Hematopoietic multipotent progenitor cell treated with erythropoietin and hydrocortisone succinate and interleukin-3 and kit ligand, for 15 days (in vitro differentiated cells): ENCODE measurements at regions not wholly inside any gene's neighbourhood (a gene's known extent, or its start where the extent isn't known, plus 50 kb on each side); places are given as distances from the start of the nearest gene placed in this dataset.

Source experiments
- DNase-seq: peaks from one replicate; pipeline ENCODE4 v3.0.0-alpha.2; 2015; ENCODE audit warnings: low spot score

DNA sequence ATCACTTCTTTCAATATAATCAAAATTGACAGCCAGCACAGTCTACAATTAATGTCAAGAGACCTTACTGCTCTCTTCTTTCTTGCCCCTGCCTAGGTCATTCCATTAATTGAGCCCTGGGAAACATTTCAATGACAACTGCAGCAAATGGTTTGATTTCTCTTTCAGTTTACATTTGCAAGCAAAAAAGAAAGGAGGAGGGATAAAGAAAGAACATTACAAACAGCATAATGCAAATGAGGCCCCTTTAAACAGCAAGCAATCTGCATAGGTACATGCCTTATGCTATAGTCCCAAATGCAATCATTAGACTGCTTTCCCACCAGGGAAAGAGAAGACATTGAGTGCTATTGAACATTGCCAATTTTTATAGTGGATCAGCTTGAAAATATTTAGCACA is 655.0 kb upstream of the CDH2 start:
- no peak for DNase-seq

DNA sequence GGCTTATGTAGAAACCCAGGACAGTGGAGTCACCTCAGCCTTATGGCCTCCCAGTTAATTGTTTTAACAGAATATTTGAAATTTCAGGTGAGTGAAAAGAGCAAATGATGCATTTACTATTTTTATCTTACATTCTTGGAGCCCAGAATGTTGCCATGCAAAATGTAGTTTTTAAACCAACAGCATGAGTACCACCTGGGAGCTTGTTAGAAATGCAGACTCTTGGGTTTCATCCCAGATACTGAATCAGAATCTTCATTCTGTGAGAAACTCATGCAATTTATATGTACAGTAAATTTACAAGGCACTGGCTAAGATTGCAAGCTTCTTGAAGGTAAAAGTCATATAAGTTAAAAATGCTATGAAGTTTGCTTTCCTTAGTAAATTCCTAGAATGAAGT is 654.5 kb upstream of the CDH2 start:
- DNase-seq = no peak

DNA sequence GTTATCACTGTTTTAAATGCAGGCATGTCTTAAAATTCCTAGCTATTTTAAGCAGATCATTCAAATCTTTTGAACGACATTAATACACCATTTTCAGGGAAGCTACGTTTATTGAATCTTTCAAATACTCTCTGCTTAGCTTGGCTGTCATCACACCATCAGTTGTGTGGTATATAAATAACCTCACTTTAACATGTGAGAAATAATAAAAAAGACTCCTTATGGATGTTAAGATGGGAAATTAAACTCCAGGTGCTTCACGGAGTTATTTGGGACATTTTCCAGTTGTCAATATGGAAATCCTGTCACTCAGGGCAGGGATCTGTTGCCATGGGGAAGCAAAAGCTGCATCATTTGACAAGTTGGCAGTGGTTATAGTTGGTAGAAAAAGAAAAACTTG is 649.2 kb upstream of the CDH2 start:
- no peak for DNase-seq

DNA sequence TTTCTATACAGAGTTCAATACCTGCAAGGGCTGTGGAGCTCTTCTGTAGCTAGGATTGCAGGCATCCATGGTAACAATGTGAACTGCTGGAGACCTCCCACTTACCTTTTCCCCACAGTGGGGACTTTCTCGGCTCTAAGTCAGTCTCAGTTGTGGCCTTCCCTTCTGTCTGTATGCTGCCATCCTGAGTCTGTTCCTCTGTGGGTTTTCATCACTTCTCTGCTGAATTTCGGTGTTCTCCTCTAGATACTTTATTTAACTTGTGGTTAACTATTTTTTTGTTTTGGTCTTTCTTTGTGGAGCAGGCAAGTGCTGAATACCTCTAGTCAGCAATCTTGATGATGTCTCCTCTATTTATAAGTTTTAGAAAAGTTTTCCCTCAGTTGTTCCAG is 647.2 kb upstream of the CDH2 start:
- DNase-seq = no peak

DNA sequence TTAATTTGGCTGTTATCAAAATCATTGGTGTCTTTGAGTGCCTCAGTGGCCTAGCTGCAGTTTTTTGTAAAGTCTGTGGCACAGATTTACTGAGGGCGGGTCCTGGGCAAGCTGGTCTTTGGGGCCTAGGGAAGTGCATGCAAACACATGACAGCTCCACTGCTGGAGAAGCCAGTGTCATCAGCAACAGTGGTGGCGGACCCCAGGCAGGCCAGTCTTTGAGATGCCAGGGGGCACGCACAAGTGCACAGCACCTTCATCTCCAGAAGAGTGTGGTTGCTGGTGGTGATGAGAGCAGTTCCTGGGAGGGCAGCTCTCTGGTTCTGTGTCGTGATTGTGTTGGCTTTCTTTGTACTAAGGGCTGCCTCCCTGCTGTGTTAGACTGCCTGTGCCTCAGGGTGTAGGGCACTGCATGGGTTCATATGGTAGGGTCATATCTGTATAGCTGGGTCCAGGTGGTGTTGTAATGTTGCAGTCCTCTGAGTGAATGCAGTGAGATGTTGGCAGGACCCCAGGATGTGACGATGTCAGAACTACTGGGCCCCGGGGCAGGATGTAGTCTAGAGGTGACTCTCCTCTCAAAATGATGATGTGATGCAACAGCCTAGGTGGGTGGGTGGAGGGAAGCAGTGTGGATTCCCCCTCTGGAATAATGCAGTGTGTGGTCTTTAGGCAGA is 646.7 kb upstream of the CDH2 start:
- DNase-seq = no peak

DNA sequence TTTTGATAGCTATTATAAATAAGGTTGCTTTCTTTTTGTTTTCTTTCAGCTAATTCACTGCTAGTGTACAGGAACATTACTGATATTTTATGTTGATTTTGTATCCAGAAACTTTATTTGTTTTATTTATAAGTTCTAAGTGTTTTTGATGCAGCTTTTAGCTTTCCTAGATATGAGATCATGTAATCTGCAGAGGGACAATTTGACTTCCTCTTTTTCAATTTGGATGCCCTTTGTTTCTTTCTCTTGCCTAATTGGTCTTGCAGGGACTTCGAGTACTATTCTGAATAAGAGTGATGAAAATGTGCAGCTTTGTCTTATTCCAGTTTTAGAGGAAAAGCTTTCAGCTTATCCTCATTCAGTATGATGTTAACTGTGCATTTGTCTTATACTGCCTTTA is 643.4 kb upstream of the CDH2 start:
- DNase-seq = no peak

DNA sequence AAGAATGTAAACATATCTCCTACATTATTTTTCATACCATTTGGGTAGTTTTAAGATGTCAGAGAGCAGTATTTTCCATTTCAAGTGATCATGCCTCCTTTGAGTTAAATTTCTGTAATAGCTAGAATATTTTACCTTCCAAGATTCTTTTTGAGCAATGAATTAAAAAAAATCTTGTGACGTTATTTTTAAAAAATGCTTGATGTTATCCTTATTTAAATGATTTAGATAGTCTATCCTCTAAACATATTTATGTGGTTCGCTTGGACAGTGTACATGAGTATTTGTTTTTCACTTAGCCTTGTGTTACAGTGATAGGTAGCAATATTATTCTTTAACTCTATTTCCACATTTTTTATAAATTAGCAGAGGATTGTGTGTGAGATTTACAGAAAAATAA is 639.2 kb upstream of the CDH2 start:
- DNase-seq = no peak

DNA sequence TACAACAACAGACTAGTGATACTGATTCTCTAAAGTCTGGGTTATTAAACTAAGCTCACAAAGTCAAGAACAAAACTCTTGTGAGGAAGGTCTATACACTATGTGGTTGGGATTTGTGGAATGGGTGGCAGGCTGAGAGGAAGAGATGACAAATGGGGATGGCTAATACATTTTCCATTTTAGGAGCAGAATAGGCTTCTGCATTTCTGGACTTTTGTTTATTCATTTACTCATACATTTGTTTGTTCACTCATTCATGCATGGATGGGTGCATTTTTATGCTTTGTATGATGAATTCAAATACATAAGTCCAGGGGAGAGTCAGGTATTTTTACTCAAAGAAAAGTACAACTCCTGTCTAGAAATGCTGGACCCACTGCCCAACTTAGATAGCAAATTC is 637.4 kb upstream of the CDH2 start:
- no peak for DNase-seq

DNA sequence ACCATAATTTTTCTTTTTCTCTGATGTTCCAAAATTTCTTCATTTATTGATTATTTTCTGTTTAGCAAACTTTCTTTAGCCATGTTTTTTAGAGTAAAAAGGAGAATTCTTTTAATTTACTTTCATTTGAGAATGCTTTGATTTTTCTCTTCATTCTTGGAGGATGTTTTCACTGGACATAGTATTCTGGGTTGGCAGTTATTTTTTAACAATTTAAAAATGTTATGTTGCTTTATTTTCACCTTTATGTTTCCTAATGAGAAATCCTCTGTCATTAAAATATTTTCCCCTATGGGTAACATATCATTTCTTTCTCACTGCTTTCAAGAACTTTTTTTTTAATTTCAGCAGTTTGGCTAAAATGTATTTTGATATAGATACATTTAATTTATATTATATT is 631.4 kb upstream of the CDH2 start:
- no peak for DNase-seq

DNA sequence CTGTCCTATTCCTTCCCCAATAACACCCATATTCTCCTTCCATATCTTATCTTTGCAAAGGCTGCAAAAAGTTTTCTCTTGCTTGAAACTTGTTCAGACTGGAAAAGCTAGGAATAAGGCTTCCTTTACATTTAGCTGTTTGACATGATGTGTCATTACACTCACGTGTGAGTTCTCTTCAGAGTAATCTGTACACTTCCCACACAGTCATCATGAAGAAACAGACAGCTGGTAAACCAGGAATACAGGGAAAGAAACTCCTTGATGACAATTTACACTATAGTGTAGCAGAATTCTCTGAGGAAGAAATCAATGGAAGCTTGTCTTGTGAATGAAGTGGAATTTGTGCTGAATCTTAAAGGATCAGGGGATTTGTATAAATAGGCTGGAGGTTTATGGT is 628.6 kb upstream of the CDH2 start:
- DNase-seq = no peak

DNA sequence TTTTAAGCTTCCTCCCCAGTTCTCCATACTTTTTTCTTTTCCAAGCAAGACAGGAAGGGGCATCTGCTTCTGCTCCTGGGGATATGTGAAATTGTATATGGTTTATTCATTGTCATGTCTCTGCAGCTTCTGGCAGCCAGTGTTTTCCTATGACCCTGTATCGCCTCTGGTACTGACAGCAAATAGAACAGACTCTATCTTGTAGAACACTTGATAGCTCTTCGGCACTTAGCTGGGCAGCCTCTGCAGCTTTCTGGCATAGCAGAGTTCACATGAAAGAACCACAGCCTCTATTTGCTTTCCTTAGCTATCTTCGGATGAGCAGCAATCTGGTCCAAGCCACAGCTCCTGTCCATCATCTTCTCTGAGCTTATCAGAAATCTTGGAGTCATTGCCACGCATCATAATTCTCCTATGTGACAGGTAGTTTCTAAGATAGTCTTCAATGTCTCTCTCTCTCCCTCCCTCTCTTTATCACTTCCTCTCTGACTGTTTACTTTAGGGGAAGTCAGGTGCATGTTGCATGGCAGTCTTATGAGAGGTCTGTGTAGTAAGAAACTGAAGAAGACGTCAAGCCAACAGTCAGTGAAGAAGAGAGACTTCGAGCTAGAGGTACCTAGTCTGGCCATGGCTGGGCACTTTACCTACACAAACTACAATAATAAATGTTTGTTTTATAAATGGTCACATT is 627.7 kb upstream of the CDH2 start:
- no peak for DNase-seq

DNA sequence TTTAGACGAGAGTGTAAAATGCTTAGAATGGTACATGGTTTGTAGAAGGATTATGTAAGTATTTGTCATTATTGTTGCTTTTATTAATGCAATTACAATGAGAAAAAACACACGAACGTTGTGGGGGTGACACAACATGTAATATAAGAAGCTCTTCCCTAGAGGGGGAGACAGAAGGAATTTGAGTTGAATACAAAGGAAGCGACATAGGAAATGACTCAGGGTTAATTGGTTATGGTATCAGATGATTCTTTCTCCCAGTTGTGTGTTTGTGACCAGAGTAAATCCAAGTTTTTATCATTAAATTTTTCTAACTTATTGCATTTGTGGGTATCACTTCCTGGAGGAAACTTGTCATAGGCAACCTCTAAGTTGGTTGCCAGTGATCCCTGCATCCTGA is 625.6 kb upstream of the CDH2 start:
- no peak for DNase-seq

DNA sequence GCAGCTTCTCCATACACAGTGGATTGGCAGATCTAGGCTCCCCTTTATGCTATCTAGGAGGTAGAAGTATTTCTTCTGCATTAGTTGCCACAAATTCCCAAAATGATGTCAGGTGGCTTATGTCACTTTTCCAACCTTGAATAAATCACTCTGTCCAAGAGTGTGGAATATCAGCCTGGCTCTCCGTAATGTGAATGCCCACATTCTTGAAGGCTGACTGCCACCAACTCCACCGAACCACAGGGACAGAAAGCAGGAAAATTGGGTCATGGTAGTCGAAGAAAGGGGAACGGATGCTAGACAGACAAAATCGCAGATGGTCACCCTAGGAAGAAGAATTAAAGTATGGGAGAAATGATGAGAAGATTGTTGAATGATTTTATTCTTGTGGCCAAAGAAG is 624.9 kb upstream of the CDH2 start:
- DNase-seq = no peak

DNA sequence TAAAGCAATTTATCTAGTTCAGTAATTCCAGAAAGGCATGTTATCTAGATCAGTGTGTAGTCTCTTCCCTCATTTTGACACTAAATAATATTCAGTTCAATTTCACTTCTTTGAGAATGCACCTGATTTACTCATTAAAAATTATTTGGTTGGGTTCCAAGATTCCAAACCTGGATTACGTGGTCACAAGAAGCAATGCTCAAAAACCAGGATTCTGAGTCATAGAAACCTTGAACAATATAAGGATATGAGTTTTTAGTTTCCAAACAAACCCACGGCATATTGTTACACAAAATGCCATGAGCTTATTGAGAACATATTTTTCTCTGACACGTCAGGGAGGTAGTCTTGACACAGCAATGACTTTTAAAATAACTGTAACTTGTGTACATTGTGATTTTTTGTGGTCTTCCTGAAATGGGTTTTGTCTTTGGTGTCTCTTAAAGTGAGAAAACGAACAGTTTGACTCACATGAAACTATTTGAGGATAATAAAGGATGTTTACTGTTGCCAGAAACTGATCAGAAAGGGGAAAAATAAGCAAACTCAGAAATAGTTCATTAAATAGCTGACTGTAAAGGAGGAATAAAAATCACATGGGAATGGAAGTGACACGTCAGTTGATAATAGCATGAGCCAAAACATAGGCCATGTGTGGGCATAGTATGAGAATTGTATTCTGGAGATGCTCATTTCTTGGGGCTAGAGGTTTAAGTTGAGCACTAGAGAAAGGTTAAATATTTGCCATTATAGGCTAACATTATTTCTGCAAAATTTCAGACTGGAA is 617.7 kb upstream of the CDH2 start:
- DNase-seq = no peak

DNA sequence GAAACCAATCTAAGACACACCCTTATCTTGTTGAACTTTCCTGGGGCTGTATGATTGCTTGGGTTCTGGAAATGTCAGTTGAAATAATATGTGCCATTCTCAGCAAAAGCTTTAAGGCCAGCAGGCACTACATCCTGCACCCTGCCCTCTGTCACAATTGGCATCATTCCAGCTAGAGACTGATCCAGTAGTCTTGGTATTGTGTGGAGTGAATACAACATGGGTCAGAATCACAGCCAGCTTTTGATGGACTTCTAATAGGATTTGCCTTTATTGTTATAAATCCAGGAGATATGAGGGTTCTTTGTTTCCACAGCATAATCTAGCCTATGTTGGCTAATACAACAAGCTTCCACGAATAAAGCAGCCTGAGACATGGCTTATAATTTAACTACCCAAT is 617.0 kb upstream of the CDH2 start:
- no peak for DNase-seq

DNA sequence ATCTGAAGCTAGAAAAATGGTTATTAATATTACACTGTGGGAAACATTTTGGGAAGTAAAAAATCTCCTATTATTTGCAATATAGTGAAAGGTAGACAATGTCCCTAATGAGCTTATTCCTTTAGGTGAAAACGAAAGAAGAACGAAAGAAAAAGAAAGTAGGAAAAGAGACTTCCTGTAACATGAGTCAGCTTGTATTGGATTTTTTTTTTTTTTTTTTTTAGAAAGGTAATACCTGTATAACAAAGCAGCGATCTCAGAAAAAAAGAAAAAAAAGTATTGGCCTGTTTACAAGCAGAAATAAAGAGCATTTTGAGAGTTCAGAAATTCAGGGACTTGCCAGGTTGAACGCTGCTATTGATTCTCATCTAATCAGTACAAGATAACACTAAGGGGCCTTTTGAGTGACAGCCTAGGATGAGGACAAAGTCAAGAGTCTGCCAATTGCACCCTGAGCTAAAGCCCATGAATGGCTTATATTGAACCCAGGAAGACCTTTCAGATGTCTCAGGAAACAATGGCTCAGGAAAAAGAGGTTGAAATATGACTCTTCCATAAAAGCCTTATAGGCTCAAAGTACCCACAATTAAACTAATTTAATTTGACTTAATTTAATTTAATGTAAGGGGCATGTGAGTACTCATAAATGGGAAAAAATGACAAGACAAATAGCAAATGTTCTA is 615.6 kb upstream of the CDH2 start:
- DNase-seq = no peak

DNA sequence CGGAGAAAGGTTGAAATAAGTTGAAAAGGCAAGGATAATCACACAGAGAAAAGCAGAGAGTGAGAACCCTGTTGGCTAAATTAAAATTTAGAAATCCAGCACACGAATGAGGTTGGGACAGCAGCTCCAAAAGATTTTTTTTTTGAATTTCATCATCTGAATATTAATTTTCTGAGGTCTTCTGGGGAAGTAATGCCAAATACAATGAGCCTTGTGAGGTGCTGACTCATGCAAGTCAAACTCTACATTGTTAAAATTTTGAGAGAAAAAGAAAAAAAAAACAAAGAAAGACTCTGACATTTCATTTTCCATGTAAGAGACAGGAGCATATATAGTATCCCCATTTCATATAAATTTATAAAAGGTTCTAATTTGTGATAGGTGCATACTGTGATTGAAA is 614.2 kb upstream of the CDH2 start:
- no peak for DNase-seq

DNA sequence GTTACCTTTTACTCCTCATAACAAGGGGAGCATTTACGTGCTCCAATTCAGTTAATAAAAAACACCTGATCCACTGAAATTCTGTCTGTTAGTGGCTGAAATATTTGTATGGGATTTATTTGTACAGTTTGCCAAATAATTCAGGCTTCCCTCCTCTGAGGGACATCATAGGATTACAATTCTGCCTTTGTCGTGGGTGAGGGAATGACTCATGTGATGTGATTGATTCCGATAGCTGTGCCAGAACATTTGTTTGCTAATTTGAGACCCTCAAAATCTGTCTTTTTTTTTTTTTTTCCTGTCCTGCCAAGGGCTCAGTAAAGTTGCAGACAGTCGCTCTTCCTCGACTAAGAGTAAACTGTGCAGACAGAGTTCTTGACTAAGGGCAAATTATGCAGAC is 612.6 kb upstream of the CDH2 start:
- no peak for DNase-seq

DNA sequence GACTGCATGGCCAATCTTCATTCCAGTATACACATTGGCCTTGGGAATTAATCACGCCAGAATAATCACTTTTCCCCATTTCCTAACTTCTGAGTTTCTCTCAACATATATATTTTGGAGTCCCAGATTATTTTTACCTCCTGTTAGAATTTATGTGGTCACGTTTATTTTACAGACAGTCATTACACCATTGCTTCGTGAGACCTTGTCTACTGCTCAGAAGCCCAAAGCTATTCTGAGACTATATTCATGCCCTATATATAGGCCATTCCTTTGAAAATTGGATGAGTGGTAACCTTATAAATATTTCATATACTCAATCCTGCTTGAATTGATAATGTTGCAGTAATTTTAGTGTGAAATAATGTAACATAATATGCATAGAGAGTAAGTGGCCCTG is 610.0 kb upstream of the CDH2 start:
- no peak for DNase-seq

DNA sequence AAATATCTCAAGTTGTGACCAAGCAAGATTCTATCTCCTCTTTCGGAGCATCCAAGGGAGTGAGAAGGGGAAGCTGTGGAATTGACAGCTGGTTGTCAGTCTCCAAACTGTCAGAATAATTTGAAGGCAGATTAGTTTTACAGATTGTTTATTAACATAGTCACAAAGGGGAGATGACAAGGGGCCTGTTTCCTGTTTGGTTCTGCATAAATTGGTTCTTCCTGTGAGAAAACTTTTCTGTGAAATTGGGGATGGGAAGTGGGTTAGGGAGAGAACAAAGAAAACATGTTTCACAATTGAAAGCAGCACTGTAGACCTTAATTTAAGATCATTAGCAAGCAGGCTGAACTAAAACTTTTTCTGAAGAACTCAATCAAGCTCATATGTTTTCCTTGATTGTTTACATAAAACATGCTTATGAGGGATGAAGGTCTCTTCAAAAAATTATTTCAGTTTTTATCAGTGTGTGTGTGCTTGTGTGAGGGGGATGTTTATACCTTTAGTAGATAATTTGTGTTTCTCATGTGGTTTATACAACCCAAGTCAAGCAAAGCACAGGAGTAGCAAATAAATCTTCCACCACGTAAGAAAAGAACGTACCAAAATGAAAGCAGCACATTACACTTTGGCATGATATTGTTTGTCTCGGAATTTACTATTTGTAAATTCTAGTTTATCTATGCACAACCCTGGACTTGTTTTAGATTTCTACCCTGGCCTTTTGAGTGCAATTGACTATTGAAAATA is 604.9 kb upstream of the CDH2 start:
- DNase-seq = no peak

DNA sequence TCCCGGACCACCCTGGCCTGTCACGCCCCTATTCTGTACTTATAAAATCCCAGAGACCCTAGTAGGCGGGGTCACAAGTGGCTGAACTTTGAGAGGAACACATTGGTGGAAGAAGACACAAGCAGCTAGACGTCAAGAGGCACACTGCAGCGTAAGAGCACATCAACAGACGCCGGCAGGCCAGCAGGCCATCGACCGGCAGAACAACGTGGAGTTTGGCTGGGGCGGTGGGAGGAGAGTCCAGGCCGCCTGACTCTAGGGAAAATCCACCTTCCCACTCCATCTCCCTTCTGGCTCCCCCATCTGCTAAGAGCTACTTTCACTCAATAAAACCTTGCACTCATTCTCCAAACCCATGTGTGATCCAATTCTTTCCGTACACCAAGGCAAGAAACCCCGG is 601.8 kb upstream of the CDH2 start:
- DNase-seq = no peak

DNA sequence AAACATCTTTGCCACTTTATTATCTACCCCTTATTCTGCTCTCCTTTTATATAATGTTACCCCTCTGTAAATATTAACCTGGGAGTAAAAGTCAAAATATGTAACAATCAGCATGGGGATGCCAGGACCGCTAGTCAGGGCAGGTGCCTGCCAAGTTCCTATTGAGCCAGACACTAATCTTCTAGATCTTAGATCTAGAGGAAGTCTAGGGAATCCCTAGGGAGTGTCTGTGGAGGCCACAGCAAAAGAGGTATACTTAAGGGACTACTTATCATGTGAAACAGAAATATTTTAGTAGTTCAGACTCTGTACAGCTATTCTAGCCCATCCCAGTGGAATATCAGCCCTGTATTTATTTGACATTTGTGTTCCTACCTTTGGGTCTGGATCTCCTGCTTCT is 600.8 kb upstream of the CDH2 start:
- DNase-seq = no peak
